Astrocyte of the hippocampus (primary cell): ENCODE measurements at regions not wholly inside any gene's neighbourhood (a gene's known extent, or its start where the extent isn't known, plus 50 kb on each side); places are given as distances from the start of the nearest gene placed in this dataset.
A peak's percentile ranks its signal among the peaks of the same experiment; 100 is the strongest.
"Not testable (repeated sequence)": the region's sequence is repeated elsewhere in the genome, so short reads cannot be mapped to it uniquely, and the experiment has no call there.

Experiments used
- DNase-seq: peaks from one replicate; pipeline ENCODE4 v3.0.0; 2011; ENCODE audit warnings: low read depth, low spot score

- DNase-seq: no peak
Observed at GRCh38 chr14:25436906-25437305, 387.0 kb upstream of the STXBP6 start.

- no peak for DNase-seq
Observed at GRCh38 chr14:25436288-25436875, 386.4 kb upstream of the STXBP6 start.

DNA sequence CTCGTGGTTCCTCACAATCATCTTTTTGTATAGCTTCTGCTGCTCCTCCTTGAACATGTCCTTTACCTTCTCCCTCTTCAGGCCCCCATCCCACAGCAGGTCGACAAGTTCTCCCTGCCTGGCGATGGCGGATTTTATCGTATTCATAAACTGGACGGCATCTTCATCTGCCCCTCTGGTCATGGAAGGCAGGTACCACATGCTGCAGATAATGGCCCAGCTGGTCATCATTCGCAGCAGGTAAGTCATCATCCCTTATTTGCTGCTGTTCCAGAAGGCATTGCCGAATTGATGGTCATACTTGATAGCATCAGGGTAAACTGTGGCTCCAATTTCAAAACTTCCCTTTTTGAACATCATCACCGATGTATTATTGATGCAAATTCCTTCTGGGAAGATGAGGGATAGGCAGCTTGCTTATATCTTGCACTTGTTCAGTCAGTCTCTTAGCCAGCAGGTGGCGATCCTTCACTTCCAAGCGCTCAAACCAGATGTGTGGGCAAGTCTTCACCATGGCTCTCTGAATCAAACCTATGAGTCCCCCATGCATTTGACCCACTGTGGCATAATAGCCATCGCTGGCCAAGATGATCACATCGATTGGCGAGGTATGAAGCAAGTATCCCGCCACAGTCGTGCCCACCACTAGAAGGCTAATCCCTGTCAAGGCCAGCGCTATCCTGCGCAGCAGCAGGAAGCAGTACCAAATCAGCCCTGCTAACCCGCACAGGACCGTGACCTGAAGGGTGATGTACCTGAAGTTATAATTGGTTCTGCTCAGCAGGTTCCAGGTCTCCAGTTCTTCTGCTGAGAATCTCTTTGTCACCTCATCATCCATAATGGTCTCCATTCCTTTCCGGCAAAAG, 381.5 kb upstream of the STXBP6 start:
- peak; percentile 31 for DNase-seq

DNA sequence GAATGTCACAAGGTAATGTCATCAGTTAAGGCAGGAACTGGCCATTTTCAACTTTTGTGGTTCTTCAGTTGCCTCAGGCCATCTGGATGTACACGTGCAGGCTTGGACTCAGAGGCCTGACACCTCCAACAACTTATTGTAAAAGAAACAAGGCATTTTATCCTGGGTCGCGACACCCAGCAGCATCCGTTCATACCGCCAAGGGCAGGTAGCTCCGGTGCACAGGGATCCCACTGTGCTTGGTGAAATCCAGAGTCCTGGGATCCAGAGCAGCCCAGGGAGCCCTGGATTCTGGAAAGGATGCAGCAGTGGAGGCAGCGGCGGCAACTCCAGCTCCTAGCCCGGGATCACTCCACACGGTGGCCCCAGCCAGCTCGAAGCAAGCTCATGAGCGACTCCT, 380.9 kb upstream of the STXBP6 start:
- DNase-seq: no peak

DNA sequence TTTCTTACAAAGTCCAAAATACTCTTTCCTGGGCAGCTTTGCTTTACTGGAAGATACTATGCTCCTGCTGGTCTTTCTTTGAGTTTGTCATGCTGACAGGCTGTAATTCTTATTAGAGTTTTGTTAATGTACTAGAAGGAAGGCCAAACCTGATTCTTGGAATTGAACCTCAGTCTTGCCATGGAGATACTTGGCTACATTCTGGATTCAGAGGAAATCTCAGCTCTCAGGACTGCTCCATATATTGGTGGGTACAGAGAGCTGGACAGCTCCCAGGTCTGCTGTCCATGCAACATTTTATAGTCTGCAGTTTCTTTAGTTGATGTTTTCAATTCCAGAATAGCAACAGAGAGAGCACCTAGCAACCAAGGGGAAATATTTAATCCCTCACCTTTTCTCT, 363.1 kb upstream of the STXBP6 start:
- DNase-seq: no peak

- DNase-seq: peak; percentile 20
Observed at GRCh38 chr14:25411781-25412757, 362.1 kb upstream of the STXBP6 start.

DNA sequence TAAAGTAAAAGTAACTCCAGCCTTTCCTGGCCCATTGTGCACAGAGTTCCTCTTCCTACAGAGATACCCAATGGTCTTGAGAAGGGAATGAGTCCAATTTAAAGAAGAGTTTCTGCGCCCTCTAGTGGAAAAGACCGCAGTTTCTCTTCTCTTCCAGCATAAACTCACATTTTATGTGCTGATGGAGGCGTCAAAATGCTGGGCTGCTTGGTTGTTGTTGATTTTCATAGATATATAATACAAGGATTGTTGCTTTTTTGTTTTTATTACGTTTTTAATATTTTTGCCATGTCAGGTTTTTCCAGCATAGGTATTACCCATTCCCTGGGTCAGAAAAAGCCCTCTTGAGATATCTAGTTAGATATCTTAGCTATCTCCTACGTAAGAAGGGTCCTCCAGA, 356.9 kb upstream of the STXBP6 start:
- DNase-seq: peak; percentile 62

GRCh38 chr14:25400607-25401206, 350.8 kb upstream of the STXBP6 start:
- DNase-seq: peak; percentile 66

- peak; percentile 25 for DNase-seq
Observed at GRCh38 chr14:25396128-25396527, 346.2 kb upstream of the STXBP6 start.

GRCh38 chr14:25394791-25395391, 344.9 kb upstream of the STXBP6 start:
- DNase-seq: peak; percentile 31

- DNase-seq: peak; percentile 23
Observed at GRCh38 chr14:25394356-25394755, 344.4 kb upstream of the STXBP6 start.

DNA sequence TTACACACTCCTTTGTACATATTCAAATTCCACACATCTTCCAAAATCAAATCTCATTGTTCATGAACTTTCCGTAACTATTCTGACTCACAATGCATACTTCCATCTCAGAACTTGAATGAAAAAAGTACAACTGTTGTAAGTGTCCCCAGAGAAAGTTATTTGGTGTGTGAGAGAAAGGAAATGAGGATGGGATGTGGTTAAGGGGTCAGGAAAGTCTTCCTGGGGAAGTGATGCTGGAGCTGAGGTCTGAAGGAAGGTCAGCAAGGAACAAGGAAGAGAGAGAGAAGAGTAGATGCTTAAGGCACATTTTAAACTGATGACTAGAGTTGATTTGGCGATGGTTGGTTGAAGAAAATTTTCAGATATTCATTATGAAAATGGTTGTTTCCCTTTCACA, 340.0 kb upstream of the STXBP6 start:
- no peak for DNase-seq

DNA sequence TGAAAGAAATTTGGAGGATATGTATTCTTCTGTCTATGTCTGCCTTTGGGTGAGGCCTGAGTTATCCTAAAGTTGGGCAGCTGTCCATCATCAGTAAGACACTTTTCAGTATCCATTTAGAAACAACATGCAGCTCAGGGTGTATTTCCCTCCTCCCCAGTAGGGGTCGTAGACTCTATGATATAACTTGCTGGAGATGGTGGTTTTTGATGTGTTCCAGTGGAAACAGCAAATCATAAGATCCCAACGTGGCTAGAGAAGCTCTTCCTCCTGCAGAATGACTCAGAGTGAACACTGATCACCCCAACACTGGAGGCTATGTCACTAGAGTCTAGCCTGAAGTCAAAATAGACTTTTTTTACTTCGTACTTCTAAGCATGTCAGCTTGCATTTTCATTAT, 331.6 kb upstream of the STXBP6 start:
- no peak for DNase-seq

DNA sequence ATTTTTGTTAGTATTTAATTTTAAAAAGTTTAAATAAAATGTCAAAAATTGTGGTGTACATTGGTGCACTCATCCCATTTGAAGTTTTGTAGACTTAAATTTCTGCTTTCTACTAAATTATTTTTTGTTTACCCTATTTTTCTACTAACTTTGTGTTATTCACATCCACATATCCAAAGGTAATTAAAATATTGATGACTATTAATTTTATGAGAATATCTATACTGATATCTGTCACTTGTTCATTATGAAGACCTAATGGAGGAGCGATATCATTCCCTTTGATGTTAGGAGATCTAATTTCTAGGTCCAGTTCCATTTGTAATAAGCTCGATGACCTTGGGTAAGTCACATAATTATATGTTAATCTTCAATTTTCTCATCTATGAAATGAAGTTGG, 325.7 kb upstream of the STXBP6 start:
- no peak for DNase-seq

- DNase-seq: no peak
Observed at GRCh38 chr14:25371068-25371467, 321.1 kb upstream of the STXBP6 start.

DNA sequence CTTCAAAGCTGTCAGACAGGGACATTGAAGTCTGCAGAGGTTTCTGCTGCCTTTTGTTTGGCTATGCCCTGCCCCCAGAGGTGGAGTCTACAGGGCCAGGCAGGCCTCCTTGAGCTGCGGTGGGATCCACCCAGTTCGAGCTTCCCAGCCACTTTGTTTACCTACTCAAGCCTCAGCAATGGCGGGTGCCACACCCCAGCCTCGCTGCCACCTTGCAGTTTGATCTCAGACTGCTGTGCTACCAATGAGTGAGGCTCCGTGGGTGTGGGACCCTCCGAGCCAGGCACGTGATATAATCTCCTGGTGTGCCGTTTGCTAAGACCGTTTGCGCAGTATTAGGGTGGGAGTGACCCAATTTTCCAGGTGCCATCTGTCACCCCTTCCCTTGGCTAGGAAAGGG, 320.1 kb upstream of the STXBP6 start:
- DNase-seq: not testable (repeated sequence)

DNA sequence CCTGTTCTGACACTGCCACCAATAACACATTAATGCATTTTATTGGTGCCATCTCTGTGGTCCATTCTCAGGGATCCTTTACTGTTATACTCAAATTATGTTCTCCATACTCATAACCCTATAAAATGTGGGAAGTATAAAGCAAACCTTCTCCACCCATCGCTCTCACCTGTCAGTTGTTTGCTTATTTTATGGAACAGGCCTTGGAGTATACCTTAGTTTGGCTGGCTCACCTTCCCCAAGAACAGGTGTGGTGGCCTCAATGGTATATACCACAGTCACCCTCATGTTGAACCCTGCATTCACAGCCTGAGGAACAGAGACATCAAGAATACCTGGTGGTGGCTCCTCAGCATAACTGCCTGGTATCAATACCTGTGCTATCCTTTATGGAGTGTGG, 308.4 kb upstream of the STXBP6 start:
- DNase-seq: no peak

DNA sequence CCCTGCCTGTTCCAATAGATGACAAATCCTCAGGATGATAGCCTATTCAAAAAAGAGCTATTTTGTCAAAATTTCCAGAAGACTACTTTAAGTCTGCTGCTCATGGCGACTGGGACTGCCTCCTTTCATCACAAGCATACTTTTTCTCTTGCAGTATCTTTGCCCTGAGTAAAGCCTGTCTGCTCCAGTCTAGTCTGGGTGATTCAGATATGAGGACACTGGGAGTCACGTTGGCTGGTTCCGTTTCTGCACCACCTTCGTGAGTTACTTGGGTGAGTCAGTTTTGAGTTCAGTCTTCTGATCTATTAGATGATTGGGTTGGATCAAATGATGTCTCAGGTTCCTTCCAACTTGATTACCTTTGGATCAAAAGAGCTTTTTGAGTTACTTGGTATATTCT, 301.3 kb upstream of the STXBP6 start:
- DNase-seq: no peak

GRCh38 chr14:25350802-25351201, 300.9 kb upstream of the STXBP6 start:
- no peak for DNase-seq

- DNase-seq: no peak
Observed at GRCh38 chr14:25350021-25350420, 300.1 kb upstream of the STXBP6 start.

GRCh38 chr14:25349269-25349668, 299.3 kb upstream of the STXBP6 start:
- no peak for DNase-seq
